HK-2 (cell line): ENCODE measurements at regions not wholly inside any gene's neighbourhood (a gene's known extent, or its start where the extent isn't known, plus 50 kb on each side); places are given as distances from the start of the nearest gene placed in this dataset.

Experiments
- DNase-seq: peaks from one replicate; pipeline ENCODE4 v3.0.0-alpha.2; 2018; ENCODE audit not compliant: unreplicated experiment

- peak; percentile 2 for DNase-seq
Observed at GRCh38 chr20:8073024-8073832, 53.7 kb upstream of the TMX4 start.

GRCh38 chr20:8074931-8075330 is 55.4 kb upstream of the TMX4 start:
- no peak for DNase-seq

GRCh38 chr20:8076306-8077136 is 55.5 kb upstream of the PLCB1 start:
- DNase-seq = no peak

- DNase-seq = no peak
Observed at GRCh38 chr20:8077137-8077466, 55.0 kb upstream of the PLCB1 start.

GRCh38 chr20:8078528-8078914 is 53.5 kb upstream of the PLCB1 start:
- DNase-seq = no peak

- DNase-seq = no peak
Observed at GRCh38 chr20:8079976-8080375, 52.1 kb upstream of the PLCB1 start.

GRCh38 chr20:8082025-8082424 is 50.0 kb upstream of the PLCB1 start:
- no peak for DNase-seq
